Stimulated activated CD8-positive, alpha-beta memory T cell treated with anti-CD3 and anti-CD28 coated beads, Interleukin-7, amount 100 ng/mL, for 4 hours (primary cell): ENCODE measurements at regions not wholly inside any gene's neighbourhood (a gene's known extent, or its start where the extent isn't known, plus 50 kb on each side); places are given as distances from the start of the nearest gene placed in this dataset.
"Not testable (repeated sequence)": the region's sequence is repeated elsewhere in the genome, so short reads cannot be mapped to it uniquely, and the experiment has no call there.

Source experiments
- DNase-seq, 2 donors: peaks; one replicate each; pipeline ENCODE4 v3.0.0-alpha.2; 2020; ENCODE audit warnings: low read depth in 2 of 2

DNA sequence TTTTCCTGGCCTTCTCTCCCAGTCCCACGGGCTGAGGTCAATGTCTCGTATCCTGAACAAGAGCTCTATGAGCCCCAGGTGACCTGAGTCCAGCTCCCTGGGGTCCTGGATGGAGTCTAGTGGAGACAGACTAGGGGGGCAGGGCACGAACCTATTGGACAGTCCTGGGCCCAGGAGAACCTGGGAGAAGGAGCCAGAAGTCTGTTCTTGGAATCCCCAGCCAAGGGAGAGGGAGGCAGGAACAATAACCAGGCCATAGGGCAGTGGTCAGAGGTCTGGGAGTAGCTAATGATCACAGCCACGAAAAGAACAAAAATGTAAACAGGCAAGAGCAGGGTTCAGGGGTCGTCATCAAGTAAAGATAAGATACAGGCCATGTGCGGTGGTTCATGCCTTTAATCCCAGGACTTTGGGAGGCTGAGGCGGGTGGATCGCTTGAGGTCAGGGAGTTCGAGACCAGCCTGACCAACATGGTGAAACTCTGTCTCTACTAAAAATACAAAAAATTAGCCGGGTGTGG lies 60.8 kb downstream of the COPRS start:
- DNase-seq = no peak

DNA sequence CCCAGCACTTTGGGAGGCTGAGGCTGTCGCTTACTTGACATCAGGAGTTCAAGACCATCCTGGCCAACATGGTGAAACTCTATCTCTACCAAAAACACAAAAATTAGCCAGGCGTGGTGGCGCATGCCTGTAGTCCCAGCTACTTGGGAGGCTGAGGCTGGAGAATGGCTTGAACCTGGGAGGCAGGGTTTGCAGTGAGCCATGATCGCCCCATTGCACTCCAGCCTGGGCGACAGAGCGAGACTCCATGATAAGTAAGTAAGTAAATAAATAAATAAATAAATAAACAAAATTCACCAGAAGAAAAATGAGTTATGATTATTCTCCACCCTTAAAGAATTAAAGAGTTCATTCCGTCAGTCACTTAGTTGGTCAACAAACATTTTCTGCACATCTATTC lies 63.1 kb downstream of the COPRS start:
- not testable (repeated sequence) for DNase-seq

DNA sequence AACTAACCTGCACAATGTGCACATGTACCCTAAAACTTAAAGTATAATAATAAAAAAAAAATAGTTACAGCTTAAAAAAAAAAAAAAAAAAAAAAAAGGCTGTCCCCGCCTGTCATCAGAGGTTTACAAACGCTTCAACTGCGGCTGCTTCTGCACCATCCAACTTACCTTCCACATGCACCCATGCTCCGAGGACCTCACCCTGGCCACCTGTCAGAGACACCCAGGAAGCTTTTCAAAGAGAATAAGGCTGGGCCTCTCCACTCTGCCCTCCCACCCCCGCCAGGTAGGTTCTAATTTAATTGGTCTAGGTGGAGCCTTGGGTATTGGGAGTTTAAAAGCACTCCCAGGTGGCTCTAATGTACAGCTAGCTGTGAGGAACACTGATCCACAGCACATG lies 64.9 kb downstream of the COPRS start:
- DNase-seq = no peak

DNA sequence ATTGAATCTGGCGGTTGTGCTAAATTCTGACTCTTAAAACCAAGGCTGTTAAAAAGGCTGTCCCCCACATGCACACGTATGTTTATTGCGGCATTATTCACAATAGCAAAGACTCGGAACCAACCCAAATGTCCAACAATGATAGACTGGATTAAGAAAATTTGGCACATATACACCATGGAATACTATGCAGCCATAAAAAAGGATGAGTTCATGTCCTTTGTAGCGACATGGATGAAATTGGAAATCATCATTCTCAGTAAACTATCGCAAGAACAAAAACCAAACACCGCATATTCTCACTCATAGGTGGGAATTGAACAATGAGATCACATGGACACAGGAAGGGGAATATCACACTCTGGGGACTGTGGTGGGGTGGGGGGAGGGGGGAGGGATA lies 65.4 kb downstream of the COPRS start:
- DNase-seq = not testable (repeated sequence)

DNA sequence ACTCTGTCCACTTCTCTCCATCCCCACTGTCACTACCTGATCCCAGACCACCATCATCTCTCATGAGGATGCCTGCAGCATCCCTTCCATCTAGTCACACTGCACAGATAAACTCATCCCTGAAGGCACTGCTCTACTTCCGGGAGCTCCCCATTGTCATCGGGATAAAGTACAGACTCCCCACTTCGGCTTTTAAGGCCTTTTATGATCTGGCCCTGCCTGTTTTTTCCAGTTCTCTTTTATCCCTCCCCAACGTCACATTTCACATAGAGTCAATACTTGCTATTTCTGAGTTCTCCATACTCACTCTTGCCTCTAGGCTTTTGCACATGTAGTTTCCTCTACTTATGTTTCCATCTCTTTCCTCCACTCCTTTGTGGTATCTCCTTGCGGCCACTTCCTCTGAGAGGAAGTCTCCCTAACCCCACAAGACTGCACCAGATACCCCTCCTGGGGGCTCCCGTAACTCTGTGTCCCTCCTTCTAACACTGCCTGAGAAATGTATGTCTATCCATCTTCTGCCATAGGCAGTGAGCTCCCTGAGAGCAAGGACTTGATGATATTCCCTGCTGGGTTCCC lies 66.9 kb downstream of the COPRS start:
- no peak for DNase-seq

DNA sequence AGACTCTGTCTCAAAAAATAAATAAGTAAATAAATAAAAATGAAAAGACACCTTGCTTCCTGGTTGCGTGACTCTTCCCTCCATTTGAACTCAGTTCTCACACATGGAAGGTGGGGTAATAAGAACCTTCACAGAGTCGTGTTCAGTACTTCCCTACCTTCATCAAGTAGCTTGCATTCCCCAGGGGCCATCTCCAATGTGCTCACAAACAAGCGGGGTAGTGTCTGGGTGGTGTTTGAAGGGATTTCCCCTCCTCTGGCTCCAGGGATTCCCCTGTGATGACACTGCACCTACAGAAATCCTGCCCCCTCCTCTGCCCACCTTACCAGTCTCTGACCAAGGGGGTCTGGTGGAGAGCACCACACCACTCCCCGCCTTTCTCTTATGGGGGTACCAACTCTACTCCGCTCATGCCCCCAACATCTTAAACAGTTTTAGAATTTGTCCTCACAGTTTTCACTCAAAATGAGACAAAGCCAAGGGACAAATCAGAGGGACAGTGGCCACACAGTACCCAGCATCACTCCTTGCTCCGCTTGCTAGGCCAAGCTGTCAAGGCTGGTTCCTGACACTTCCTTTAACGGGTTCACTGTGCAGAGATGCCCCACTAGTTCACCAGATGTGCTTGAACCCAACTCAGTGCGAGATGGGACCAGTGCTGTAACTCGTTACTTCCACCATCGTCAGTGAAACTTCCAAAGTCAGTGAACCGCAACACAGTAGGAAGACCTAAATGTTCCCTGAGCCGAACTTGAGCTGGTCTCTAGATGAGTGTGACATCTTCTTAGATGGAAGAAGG lies 69.1 kb downstream of the COPRS start:
- DNase-seq = no peak

DNA sequence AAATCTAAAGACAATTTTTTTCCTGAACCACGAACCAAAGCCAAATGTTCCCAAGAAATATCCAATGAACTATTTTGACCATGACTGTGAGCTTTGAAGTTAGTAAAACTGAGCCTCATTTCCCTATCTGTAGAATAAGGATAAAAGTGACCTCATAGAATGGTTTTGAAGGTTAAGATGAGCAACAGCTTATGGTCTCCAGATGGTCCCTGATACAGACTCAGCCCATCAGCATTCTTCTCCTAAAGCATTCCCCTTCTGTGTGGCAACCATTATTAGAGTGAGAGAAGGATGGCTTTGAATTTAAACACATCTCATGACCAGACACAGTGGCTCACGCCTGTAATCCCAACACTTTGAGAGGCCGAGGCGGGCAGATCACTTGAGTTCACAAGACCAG lies 70.1 kb downstream of the COPRS start:
- no peak for DNase-seq

DNA sequence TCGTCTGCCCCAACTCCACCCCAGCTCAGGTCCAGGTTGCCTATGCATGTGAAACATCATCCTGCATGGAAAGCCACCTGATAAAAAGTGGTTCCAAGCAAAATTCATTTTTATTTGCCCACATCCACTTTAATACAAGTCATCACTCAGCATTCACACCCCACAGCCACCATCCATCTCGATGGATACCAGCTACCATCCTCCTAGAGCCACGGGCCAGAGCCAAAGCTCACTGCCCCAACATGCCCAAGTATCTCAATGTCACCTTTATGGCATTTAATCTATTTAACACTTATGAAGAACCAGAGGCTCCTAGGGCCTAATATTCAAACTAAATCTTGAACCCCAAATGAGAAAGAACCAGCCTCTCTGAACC lies 70.5 kb downstream of the COPRS start:
- DNase-seq = no peak

DNA sequence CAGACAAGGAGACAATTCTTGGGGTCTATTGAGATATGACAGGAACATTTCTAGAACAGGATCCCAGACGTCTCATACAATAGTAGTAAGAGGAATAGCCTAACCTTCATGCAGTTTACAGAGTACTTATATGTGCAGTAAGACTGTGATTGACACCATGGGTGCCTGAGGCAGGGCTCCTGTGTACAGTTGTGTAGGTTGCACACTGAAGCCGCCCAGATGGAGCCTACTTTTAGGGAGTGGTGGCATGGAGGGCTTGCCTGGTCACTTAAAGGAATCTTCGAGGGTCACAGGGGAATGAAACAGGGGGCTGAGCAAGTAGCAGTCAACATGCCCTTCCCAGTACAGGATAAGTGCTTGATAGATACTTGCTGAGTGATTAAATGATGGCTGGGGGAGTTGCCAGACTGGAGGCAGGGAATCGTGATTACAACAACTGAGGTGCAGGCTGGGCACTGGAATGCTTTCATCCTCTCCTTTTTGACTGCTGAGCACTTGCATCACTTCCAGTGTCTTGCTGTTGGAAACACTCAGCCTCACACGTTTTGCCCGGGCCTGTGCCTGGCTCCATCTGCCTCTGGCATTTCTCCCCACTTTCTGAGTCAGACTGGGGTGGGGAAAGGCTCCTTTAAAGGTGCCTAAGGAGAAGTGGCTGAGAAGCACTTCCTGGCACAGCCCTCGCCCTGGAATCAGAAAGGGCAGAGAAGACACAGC lies 71.0 kb downstream of the COPRS start:
- no peak for DNase-seq

DNA sequence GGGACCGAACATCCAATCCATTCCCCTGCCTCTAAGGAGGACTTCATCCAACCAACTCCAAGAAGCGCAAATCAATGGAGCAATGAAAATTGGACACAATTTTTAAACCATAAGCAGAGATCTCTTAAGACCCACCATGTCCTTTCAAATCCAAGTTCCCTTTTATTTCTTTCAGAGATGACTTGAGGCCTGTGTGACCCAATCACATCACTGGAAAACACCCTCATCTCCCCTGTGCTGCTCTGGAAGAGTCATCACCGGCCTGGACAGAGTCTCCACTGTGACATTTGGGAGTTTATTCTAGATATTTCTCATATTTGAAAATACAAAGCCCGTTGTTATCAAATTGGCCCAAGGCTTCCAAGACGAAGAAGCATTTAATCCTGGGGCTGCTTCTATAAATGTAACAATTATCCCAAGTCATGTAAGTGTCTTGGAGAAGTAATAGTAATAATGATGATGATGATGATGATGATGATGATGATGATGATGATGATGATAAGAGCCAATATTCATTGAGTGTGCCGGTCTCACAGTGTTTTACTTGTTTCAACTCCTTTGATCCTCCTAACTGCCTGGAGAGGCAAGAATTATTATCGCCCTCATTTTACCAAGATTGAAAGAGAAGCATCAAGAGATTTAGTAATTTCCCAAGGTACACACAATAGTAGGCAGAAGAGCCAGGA lies 72.1 kb downstream of the COPRS start:
- DNase-seq = no peak

DNA sequence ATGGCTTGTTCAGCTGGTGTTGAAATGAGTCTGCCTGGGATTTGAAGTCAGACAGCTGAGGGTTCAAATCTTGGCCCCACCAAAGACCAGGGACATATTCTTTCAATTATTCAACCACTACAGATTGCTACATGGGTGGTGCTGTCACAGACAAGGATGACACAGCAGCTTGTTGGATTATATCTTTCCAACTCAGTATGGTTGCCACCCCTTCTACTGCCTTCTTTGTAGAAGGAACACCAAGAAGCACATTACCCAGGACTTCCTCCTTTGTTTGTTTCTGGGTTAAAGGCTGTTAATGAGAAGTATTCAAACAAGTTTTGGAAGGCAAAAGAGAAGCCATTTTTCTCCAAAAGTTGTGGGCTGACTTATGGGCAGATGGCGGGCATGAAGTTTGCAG lies 78.6 kb downstream of the COPRS start:
- no peak for DNase-seq

DNA sequence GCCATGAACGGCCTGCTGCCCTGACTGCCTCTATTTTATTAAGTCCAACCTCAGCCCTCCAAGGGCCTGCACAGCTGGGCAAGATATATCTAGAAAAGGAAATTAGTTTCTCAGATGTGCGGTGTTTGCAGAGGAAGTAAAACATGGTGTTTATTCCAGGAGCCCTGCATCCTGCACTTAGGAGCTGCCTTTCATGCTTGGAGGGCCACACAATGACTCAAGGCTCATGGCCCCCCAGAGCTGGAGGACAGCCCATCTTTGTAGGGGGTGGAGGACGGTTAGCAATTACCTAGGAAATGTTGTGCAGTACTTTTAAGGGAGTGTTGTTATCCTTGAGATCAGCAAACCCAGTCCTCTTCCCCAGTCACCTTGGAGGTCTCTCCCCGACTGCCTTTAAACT lies 80.5 kb downstream of the COPRS start:
- DNase-seq = no peak

DNA sequence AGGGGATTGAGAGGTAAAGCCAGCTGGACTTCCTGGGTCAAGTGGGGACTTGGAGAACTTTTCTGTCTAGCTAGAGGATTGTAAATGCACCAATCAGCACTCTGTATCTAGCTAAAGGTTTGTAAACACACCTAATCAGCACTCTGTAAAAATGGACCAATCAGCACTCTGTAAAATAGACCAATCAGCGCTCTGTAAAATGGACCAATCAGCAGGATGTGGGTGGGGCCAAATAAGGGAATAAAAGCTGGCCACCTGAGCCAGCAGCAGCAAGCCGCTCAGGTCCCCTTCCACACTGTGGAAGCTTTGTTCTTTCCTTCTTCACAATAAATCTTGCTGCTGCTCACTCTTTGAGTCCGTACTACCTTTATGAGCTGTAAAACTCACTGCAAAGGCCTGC lies 87.7 kb downstream of the COPRS start:
- DNase-seq = not testable (repeated sequence)

DNA sequence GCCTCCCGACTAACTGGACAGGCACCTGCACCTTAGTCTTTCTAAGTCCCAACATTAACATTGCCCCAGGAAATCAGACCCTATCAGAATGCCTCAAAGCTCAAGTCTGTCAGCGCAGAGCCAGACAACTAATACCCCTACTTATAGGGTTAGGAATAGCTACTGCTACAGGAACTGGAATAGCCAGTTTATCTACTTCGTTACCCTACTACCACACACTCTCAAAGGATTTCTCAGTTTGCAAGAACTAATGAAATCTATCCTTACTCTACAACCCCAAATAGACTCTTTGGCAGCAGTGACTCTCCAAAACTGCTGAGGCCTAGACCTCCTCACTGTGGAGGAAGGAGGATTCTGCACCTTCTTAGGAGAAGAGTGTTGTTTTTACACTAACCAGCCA lies 88.5 kb downstream of the COPRS start:
- not testable (repeated sequence) for DNase-seq

DNA sequence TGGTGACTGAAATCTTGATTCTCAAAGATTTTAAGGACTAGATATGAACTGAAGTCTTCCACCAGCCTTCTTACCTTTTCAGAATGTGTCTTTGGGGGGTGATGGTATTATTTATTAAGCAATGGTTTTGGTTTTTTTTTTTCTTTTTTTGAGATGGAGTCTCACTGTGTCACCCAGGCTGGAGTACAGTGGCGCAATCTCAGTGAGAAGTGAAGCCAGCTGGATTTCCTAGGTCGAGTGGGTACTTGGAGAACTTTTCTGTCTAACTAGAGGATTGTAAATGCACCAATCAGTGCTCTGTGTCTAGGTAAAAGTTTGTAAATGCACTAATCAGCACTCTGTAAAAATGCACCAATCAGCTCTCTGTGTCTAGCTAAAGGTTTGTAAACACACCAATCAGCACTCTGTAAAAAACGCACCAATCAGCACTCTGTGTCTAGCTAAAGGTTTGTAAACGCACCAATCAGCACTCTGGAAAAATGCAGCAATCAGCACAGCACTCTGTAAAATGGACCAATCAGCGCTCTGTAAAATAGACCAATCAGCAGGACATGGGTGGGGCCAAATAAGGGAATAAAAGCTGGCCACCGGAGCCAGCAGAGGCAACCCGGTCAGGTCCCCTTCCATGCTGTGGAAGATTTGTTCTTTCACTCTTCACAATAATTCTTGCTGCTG lies 97.1 kb downstream of the COPRS start:
- DNase-seq = not testable (repeated sequence)

DNA sequence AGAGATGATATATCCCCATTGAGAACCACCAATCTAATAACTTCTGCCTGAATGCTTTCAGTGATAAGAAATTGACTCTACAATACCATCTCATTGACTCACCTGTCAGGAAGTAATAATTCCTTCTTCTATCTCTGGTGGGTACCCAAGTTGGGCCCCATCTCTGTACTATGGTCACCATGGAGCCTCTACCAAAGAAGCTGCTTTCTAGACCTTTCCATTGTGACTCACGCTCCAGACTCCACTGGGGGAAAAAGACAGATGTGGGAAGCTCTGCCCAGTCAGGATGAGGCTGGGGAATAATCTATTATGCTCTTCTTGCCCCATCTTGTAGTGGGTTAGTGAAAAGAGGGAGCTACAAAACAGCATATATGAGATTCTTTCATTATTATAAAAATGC lies 100.4 kb downstream of the COPRS start:
- no peak for DNase-seq

DNA sequence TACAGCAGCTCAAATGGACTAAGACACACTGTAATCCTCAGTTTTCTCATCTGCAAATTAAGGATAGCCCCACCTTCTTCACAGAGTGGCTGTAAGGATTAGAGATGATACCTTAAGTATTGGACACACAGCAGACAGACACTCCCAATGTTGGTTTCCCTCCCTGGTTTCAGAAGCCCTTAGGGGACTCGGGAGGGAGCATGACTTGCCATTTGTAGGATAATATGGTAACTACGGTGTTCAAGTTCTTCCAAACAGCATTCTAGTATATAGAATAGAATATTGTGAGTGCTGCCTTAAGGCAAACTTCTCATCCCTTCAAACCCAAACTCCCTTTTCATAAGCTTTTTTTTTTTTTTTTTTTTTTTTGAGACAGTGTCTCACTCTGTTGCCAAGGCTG lies 101.9 kb downstream of the COPRS start:
- no peak for DNase-seq

DNA sequence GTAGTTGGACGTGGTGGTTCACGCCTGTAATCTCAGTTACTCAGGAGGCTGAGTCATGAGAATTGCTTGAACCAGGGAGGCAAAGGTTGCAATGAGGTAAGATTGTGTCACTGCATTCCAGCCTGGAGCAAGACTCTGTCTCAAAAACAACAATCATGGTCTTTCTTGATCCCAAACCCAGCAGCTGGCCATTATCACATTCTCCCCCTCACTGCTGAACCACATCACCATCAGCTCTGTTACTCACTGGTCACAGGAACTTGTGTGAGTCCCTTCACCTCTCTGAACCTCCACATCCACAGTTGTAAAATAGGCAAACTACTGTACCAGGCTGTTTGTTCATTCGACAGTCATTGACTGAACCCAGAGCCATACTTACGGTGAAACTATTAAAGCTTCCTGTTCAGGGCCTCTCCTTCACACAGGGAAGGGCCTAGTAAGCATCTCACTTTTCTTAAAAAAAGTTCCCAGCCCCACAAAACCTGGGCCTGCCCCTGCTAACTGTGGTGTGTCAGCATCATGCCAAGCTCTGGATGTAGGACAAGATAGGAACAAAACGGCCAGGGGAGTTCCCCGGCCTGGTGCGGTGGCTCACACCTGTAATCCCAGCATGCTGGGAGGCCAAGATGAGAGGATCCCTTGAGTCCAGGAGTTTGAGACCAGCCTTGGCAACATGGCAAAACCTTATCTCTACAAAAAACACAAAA lies 104.7 kb downstream of the COPRS start:
- DNase-seq = no peak

DNA sequence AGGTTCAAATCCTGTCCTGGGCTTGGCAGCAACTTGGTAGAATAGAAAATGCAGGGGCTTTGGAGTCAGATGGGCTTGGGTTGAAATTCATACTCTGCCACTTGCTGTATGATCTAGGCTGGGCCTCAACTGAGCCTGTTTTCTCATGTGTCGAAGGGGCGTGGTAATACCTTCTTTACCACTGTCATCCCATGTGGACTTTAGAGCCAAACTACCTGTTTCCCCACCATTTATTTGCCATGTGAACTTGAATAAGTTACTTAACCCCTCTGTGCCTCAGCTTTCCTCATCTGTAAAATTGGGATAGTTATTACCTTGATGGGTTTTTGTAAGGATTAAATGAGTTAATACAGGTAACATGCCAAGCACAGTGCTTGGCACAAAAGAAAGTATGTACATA lies 106.0 kb downstream of the COPRS start:
- no peak for DNase-seq

DNA sequence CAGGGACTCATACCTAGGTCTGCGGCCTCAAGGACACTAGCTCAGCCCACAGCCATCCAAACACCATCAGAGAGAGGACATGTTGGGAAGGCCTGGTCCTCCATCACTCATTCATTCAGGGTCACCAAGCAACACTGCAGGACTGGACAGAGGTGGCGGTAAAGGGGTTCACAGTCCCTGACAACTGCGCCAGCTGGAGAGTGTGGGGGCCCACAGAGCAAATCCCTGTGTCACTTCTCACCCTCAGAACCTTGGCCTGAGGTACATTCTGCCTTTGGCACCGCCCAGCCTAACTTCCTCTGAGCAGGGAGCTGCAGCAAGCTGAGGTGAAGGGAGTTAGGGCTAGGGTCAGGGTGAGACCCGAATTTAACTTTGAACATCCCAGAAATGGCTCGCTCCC lies 106.5 kb downstream of the COPRS start:
- no peak for DNase-seq

DNA sequence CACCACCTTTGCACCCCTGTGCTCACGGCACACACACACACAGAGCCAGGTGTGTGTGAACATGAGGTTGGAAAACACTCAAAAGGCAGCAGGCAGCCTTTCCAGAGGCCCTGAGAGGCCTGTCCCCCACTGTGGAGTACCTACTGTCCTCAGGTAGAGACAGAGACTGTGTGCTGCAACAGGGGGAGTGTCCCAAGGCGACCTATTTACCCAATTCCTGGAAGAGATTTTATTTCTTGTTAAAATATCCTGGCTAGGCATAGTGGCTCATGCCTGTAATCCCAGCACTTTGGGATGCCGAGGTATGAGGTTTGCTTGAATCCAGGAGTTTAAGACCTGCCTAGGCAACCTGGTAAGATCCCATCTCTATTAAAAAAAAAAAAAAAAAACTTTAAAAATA lies 108.5 kb downstream of the COPRS start:
- no peak for DNase-seq
